HG03378 (cell line): ENCODE measurements at regions not wholly inside any gene's neighbourhood (a gene's known extent, or its start where the extent isn't known, plus 50 kb on each side); places are given as distances from the start of the nearest gene placed in this dataset.
"Not testable (repeated sequence)": the region's sequence is repeated elsewhere in the genome, so short reads cannot be mapped to it uniquely, and the experiment has no call there.

Experiments used
- ATAC-seq: cut with Tn5 transposase; IDR thresholded peaks from one replicate; pipeline ENCODE4 v1.9.1; 2021; ENCODE audit warnings: mild to moderate bottlenecking, moderate library complexity; ENCODE audit not compliant: unreplicated experiment

DNA sequence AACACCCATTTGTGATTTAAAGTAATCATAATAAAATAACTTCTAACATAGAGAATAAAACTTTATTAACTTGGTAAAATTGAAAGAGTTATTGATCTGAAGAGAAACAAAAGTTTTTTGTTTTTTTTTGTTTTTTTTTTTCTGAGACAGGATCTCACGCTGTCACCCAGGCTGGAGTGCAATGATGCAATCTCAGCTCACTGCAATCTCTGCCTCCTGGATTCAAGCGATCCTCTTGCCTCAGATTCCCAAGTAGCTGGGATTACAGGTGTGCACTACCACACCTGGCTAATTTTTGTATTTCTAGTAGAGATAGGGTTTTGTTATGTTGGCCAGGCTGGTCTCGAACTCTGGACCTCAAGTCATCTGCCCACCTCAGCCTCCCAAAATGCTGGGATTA is 116.5 kb upstream of the SPATA31D4 start:
- ATAC-seq, result not testable (repeated sequence)

DNA sequence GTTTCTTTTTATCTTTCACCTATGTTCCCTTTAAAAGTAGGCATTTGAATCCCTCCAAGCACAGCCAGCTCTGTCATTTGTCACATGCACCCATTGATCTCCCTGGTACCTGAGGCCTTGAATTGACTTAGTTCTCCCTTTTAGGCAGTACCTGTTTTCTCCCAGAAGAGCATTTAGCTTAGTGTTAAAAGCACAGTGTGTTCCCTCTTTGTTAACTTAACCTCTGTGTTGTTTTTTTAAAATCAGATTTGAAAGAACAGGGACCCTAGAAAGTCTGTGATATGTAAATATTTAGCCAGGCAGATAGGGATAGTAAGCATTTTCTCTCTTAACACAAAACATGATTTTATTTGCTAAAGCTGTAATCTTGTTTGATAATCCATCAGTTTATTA is 113.8 kb upstream of the SPATA31D4 start:
- no peak for ATAC-seq

DNA sequence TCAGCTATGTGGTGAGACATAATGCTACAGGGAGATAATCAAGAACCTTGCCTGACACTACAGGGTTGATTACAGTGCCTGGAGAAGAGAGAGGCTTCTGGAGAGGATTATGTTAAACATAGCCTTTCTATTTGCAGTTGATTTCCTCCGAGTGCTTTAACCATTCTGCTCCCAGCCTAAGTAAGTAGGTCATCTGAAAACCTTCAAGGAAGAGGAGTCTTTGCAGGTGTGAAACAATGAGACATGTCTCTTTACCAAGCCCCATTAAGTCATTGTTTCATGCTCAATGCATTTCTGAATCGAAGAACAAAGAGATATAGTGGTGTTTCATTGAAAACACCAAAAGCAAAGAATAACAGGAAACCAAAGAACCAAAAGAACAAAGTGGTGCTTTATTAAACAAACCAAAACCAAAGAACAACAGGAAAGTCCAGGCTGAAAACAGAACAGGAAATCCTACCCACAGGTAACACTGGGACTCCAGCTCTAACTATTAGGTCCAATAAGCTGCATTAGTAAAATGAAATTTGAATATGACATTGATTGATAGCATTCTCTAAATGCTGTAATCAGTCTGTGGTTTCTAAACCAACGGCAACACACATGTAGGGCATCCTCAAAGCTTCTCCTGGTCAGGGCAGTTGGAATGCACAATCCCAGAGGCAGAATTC is 113.3 kb upstream of the SPATA31D4 start:
- ATAC-seq, result peak; percentile 87

DNA sequence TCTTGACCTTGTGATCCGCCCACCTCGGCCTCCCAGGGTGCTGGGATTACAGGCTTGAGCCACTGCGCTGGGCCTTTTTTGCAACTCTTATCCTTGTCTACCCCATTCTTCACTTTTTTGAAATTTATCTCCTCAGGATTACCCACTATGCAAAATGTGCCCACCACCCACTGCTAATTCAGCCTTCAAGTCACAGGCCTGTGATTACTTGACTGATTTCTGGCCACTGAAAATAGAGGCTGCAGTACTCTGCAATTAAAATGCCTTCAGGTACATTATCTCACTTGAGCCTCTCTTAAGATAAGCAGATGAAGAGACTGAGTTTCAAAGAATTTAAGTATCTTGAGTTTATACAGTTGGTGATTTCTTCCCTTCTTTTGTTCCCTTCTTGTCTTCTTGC is 112.4 kb upstream of the SPATA31D4 start:
- no peak for ATAC-seq

DNA sequence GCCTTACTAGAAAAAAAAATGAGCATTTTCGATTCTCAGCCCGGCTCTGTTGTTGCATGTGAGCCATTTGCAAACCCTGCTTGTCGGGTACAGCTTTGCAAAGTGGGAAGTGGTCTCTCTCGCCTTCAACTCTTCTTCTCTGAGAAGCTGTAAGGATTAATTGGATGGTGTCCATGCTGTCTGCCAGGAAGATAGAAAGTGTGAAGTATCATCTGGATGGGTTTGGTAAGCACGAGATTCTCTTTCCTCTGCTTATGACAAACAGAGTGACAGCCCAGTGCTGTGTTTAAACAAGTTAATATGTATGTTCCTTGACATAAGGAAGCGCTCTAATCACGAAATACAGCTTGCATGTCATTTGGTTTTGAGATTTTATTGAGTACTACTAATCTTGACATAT is 109.1 kb upstream of the SPATA31D4 start:
- no peak for ATAC-seq

DNA sequence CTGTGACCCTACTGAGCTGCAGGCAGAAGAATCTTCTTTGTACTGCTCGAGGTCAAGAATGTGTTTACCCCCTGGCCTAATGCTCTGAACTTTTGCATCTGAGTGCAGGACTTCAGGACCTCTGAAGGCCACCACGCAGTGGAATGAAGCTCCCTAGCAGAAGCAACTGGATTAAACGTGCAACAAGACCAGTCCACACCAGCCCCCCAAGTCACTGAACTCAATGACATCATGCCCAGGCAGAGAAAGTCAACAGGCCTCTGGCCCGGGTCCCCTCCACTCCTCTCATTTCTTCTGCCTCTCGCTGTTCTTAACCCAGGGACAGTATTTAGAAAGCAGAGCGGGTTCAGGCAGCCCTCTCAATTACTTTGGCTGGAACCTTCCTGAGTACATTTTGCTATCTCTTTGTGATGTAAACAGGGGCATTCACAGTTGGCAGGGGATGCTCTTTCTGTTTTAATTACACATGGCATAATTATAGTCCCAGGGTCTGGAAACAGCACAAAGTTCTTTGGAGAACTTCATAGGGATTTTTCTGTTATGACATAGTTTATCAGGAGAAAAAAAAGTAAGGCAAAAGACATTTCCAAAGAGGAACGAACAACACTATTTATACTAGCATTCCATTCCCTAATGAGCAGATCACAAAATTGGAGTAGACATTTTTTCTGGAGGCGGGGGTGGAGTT is 108.2 kb upstream of the SPATA31D4 start:
- ATAC-seq, result no peak

DNA sequence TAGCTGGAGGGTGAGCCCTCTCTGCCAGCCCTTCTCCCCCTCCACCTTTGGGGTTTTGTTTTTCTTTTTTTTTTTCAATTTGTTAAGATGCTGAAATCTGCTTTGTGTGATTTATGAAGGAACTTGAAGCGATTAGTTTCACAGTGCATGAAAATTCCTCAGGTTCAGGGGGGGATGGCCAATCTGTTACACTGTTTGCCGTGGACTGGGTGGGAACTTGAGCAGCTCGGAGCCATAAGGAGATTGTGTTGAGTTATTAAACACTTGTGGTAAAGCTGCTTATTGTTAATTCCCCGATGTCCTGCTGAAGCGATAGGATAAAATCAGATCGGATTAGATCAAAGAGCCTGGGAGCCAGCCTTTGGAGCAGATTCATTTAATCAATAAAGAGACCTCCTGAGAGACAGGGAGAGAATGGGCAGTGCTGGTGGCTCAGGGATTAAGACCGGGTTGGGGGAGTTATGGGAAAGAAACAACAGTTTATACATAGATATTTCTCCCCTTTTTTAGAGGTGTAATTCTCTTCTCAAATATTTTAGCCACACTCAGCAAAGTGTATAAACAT is 105.8 kb upstream of the SPATA31D4 start:
- ATAC-seq, result no peak

DNA sequence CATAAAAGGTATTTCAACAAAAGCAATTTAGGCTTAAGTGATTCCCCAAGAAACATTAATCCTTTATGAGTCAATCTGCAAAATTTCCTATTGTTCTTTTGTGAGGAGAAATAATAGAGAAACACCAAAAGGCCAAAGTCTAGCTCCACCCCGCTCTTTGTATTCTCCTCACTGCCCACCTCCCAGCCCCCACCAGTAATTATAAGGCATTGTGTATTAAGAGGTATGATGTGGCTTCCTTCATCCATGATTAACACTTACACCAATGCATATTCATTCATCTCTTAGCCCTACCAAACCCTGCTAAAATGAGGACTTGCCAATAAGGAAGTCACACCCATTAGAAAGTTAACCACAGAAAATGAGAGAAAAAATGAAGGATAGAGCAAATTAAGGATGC is 105.3 kb upstream of the SPATA31D4 start:
- no peak for ATAC-seq

DNA sequence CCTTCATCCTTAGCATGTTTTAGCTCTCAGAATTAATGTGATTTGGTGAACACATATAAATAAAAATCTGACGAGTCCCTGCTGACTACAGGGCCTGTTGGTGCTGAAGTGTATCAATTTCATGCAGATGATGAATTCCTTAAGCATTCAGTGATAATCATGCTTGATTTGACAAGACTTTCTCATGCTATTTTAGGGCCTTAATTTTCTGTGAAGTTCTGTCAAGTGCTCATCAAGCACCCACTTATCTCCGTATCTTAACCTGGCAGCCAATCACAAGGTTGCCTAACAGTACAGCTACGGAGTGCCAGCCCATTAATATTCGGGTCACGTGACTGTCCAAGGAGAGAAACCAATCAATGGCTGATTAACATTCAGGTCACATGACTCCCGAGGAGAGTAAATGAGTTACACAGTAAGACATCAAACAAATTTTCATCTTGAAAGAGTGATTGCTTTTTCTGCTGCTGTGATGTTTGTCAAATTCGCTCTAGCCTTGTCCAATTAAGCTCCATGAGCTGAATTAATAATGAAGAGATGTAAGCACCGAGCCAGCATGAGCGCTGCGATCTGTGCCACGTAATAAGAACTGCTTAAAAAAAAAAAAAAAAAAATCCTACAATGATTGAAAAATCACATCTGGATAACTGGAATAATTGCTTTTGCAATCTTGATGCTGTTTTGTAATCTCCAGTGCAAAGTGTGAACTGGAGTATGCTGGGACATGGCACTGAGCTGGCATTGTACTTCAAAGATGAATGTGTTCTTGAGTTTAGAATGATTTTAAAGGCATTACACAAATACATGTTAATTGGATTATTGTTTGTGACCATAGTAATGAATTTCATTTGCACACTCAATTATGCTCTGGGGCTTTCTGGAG is 104.3 kb upstream of the SPATA31D4 start:
- no peak for ATAC-seq

DNA sequence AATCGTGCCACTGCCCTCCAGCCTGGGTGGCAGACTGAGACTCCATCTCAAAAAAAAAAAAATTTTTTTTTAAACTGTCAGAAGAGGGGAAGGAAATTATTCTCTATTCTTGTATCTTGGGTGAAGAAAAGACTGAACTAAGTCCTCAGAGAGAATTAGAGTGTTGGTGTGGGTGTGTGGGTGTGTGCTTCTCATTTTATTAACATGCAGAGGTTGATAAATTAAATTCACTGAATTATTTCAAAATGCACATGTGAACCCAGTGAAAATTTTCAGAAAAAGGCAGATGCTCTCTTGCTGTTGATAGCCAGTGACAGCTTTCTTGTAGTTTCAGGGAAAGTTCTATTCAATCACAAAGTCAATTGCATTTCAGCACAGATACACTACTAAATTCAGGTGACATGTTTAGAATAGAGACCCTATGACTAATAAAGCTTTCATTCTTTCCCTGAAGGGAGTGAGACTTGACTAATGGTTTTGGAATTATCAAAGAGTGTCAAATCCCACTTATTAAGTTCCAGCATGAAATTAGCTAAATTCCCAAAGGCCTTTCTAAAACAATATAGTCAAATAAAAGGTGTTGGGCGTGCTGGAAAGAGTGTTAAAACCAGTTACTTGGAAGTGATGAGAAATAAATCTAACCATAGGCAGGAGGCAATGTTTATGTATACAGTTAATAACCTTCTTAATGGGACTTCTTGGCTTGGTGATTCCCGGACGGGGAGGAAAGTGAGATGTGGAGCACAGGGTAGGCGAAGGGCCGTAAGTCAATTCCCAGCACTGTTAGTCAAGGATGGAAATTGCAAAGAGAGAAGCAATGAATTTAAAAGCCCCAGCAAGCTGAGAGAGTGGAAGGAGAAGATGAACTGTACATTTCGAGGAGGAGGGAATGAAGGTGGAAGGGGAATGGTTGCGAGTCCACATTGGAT is 103.2 kb upstream of the SPATA31D4 start:
- ATAC-seq, result no peak

DNA sequence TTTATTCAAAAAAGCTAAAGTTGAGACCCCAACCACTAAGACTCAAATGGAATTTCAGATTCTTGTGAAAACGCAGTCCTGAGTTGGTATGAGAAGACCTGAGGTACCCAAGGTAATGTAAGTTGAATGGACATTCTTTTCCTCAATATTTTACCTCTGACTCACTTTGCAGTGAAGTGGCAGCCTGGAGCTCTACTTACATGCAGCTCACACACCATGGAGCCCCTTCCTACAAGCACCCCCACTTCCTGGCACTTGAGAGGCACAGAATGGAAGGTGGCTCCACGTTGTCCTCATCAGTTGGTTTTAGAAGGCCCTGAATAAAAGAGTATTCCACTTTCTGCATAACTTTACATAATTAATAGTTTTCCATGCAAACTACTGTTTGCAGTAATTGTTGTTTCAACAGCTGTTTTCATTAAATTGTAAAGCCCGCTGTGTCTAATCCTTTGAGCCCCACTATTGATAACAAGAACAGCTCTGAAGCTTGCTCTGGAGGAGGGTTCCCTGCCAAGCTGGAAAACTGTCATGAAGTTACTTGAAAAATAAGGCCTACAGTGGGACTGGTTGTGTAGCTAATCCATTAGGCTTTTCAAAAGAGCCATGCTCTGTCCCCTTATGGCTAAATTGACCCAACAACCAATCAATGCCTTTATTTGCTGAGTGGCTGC is 102.2 kb upstream of the SPATA31D4 start:
- ATAC-seq, result no peak

DNA sequence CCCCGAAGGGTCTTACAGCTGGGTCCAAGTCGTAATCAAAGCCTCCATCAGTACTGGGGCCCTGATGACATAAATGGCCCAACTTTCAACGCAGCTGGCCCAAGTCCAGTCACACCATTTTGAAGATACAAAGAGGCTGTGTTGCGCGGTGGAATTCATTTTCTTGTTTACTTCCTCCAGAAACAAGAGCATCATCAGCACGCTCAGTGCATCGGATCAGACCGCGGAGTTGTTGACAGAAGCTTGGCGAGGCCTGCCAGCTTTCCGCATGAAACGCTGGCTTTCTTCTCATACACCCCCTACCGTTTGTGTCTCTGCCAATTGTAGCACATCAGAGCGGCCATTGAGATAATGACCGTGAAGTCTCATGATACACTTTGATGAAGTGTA is 101.7 kb upstream of the SPATA31D4 start:
- ATAC-seq, result no peak

DNA sequence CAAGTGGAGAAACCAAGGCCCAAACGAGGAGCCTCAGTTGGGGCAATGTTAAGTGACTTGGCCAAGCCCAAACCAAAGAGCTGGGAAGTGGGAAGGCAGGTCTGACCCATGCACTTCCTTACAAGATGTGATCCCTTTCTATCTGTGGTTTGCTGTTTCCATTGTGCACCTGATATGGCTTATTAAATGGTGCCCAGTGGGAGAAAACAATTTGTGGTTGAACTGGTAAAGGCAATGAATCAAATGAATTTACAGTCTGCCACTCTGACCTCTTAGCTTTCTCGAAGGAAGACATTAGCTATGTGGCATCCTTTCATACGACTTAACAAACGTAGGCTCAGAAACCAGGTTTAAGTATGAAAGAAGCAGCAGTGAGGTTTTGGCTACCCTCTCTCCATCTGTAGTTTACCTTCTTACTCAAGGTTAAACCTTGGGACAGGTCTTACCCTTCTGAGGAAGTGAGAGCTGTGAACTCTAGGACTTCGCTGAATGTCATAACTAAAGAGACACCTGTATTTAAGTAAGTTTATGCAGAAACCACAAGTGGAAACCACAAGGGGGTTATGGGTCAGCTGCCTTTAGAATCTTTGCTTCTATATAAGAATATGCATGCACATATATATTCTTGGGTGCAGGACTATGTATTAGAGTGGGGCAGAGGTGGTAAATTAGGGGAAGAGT is 100.5 kb upstream of the SPATA31D4 start:
- peak; percentile 96 for ATAC-seq

DNA sequence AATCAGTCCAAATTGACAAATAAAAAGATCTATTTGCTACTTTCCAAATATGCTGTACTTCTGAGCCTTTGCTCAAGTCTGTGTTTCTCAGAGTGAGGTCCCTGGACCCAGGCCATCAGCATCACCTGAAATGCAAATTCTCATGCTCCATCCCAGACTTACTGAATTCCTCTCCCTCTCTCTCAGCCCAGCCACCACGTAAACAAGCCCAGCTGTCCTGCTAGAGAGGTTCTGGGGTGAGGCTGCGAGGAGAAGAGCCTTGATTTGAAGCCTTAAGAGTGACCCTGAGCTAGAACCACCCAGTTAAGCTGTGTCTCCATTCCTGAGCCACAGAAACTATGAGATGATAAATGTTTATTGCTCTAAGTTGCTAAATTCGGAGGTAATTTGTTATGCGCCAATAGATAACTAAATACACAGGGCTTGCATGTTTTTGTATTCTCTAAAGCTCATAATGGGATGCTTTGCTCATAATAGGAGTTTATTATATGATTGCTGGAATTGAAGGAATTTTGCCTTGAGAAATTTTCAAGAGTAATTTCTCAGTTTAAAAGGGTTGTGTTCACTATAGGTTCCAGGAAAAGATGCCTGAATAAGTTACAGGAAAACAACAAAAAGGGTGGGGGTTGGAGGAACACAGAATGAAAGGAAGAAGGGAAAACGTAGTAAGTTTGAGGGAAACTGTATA is 98.9 kb upstream of the SPATA31D4 start:
- ATAC-seq, result no peak

DNA sequence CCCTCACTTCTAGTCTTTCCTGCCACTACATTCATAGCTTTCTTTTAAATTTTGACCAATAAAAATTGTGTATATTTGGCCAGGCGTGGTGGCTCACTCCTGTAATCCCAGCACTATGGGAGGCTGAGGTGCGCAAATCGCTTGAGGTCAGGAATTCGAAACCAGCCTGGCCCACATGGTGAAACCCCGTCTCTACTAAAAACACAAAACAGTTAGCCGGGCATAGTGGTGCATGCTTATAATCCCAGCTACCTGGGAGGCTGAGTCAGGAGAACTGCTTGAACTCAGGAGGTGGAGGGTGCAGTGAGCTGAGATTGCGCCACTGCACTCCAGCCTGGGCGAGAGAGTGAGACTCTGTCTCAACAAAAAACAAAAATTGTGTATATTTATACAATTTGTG is 97.8 kb upstream of the SPATA31D4 start:
- not testable (repeated sequence) for ATAC-seq

DNA sequence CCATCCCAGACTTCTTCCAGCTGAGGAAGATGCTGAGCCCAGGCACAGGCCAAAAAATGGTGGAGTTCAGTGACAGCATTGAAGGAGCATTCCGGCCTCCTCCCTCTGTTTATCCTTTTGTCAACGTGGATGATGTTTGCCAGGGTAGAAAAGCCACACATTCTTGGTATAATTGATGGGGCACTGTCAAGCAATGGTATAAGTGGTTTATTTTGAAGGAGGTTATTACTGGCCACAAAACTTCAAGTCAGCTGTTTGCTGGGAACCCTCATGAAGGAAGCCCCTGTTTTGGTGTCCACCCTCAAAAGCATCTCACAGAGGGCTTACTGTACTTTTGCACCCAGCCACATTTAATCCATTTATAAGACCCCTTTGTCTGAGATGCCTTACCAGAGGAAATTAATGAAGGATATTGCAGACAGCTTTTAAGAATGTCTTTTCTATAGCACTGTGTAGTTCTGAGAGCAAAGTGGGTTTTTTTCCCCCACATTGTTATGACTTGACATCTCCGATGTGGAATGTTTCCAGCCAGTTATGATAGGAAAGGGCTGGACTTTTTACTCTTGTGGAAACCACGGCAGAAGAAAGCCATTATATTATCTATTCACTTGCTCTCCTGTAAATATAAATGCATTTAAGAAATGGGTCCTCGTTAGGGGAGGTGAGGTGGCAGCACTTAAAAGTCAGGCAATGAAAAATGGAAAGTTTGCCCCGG is 95.5 kb upstream of the SPATA31D4 start:
- no peak for ATAC-seq

DNA sequence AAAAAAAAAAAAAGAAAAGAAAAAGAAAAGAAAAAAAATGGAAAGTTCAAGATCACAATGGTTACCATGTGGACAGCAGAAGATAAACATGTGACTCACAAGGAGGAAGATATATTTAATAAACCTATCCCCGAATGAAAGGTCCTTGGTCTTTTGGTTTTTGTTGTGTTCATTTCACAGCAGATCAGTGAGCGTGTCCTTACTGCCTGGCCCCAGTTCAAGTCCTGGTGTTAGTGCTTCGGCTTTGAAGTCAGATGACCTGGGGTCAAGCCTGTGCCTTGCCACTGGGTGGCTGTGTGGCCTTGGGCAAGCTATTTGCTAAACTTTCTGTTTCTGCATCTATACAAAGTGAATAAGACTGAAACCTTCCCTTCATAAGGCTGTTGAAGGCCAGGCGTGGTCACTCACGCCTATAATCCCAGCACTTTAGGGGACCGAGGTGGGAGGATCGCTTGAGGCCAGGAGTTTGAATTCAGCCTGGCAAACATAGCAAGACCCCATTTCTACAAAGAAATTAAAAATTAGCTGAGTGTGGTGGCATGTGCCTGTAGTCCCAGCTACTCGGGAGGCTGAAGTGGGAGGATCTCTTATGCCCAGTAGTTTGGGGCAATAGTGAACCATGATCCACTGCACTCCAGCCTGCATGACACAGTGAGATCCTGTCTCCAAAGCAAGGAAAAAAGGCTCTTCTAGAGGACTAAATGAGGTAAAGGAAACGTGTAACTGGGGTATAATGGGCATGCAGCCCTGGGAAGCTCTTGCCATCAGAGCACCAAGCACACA is 94.5 kb upstream of the SPATA31D4 start:
- no peak for ATAC-seq
